A549 (cell line): ENCODE measurements at regions not wholly inside any gene's neighbourhood (a gene's known extent, or its start where the extent isn't known, plus 50 kb on each side); places are given as distances from the start of the nearest gene placed in this dataset.

ENCODE experiments used
- ATAC-seq, 2 experiments: fragments of 200-7000 bp in 1 of 2; fragments of >200 bp in 1 of 2; cut with Nextera tagmentation in 1 of 2; cut with Tn5 transposase in 1 of 2; 3 replicates each; pipeline versions ENCODE4 v1.8.0 to v1.9.1; 2018 to 2020; ENCODE audit warnings: mild to moderate bottlenecking in 1 of 2, moderate library complexity in 1 of 2
- CTCF ChIA-PET: fragments of 300-600 bp; sonication (Branson Sonifier 250); formaldehyde crosslinking; extraction: SDS; loops from one replicate; lab custom pipeline; 2021; ENCODE audit warnings: antibody characterized with exemption, inconsistent platforms; lab: Yijun Ruan, JAX
- POLR2A ChIA-PET: fragments of 350-600 bp; formaldehyde crosslinking; extraction: SDS; loops from one replicate; lab custom pipeline; 2021; ENCODE audit warnings: antibody characterized with exemption, inconsistent platforms; lab: Yijun Ruan, JAX
- DNase-seq, 2 experiments: peaks; one replicate each; pipeline versions ENCODE4 v3.0.0 to v3.0.0-alpha.2; 2011 to 2016; ENCODE audit warnings: low read depth in 1 of 2, low spot score in 1 of 2
- FAIRE-seq: peaks from 2 replicates; lab custom pipeline; 2011; peaks lifted over from hg19 to GRCh38; lab: Jason Lieb, UNC
- H3K27ac ChIP-seq, 2 experiments: fragments of >200 bp; sonication (Bioruptor Twin); formaldehyde crosslinking; 3 replicates each; pipeline ENCODE4 v1.5.1; 2016 to 2017
- H3K4me1 ChIP-seq: fragments of >200 bp; sonication (Bioruptor Twin); formaldehyde crosslinking; 3 replicates; pipeline ENCODE4 v1.6.1; 2016
- H3K4me2 ChIP-seq: fragments of >200 bp; sonication (Bioruptor Twin); formaldehyde crosslinking; 3 replicates; pipeline ENCODE4 v1.6.1; 2016
- H3K4me3 ChIP-seq: fragments of >200 bp; sonication (Bioruptor Twin); formaldehyde crosslinking; 3 replicates; pipeline ENCODE4 v1.5.1; 2016
- H3K9me3 ChIP-seq: fragments of >200 bp; sonication (Bioruptor Twin); formaldehyde crosslinking; 3 replicates; pipeline ENCODE4 v1.6.1; 2016
- ATOH8 ChIP-seq: fragments of 250-450 bp; sonication (Bioruptor Pico); IDR thresholded peaks from 2 replicates; pipeline ENCODE4 v1.5.0; 2020; ENCODE audit warnings: low read depth, mild to moderate bottlenecking, moderate library complexity
- CTCF ChIP-seq: fragments of >200 bp; sonication (Bioruptor Twin); formaldehyde crosslinking; IDR thresholded peaks from 3 replicates; pipeline ENCODE4 v1.5.1; 2016
- EP300 ChIP-seq, 2 experiments: fragments of >200 bp; sonication (Bioruptor Twin); formaldehyde crosslinking; IDR thresholded peaks; 2 replicates in 1 of 2; 3 replicates in 1 of 2; pipeline ENCODE4 v1.6.1; 2016 to 2017
- FOSL2 ChIP-seq, 2 experiments: fragments of 450-650 bp in 1 of 2; fragments of >200 bp in 1 of 2; sonication (Bioruptor Twin) in 1 of 2; formaldehyde crosslinking; IDR thresholded peaks; 2 replicates each; pipeline versions ENCODE4 v1.5.0 to v1.6.1; 2016 to 2020; ENCODE audit warnings: mild to moderate bottlenecking in 1 of 2, moderate library complexity in 1 of 2
- HDAC2 ChIP-seq: fragments of 200-600 bp; sonication (generic); IDR thresholded peaks from 2 replicates; pipeline ENCODE4 v1.6.1; 2016
- HOXA7 ChIP-seq: fragments of 250-450 bp; sonication (Bioruptor Pico); IDR thresholded peaks from 2 replicates; pipeline ENCODE4 v1.5.0; 2020; ENCODE audit warnings: mild to moderate bottlenecking, moderate library complexity
- HOXB13 ChIP-seq: fragments of 250-450 bp; sonication (Bioruptor Pico); IDR thresholded peaks from 2 replicates; pipeline ENCODE4 v1.5.0; 2020; ENCODE audit warnings: low read depth, mild to moderate bottlenecking, moderate library complexity
- HOXB5 ChIP-seq: fragments of 250-450 bp; sonication (Bioruptor Pico); IDR thresholded peaks from 2 replicates; pipeline ENCODE4 v1.5.0; 2020; ENCODE audit warnings: mild to moderate bottlenecking, moderate library complexity
- JUN ChIP-seq, 2 experiments: fragments of >200 bp; sonication (Bioruptor Twin); formaldehyde crosslinking; IDR thresholded peaks; 2 replicates in 1 of 2; 3 replicates in 1 of 2; pipeline ENCODE4 v1.6.1; 2016 to 2017
- MAZ ChIP-seq: fragments of 150-350 bp; IDR thresholded peaks from 2 replicates; pipeline ENCODE4 v1.6.1; 2014; ENCODE audit warnings: antibody characterized with exemption, low read depth, low read length, borderline replicate concordance
- MYC ChIP-seq: IDR thresholded peaks from 2 replicates; pipeline ENCODE4 v1.6.1; 2012; ENCODE audit warnings: mild to moderate bottlenecking, inconsistent platforms, low read length, improper control_type of control experiment, borderline replicate concordance
- NR3C1 ChIP-seq: fragments of >200 bp; sonication (Bioruptor Twin); formaldehyde crosslinking; IDR thresholded peaks from 3 replicates; pipeline ENCODE4 v1.6.1; 2017
- PBX3 ChIP-seq: IDR thresholded peaks from 2 replicates; pipeline ENCODE4 v1.6.1; 2012
- POLR2AphosphoS2 ChIP-seq: conservative IDR thresholded peaks from 2 replicates; pipeline ENCODE4 v1.6.1; 2012; ENCODE audit warnings: low read length, improper control_type of control experiment, inconsistent platforms
- RAD21 ChIP-seq, 2 experiments: fragments of >200 bp in 1 of 2; sonication (Bioruptor Twin) in 1 of 2; formaldehyde crosslinking in 1 of 2; IDR thresholded peaks in 1 of 2; conservative IDR thresholded peaks in 1 of 2; 2 replicates in 1 of 2; 3 replicates in 1 of 2; pipeline ENCODE4 v1.6.1; 2012 to 2018; ENCODE audit warnings: inconsistent platforms in 1 of 2
- RARB ChIP-seq: fragments of 250-450 bp; sonication (Bioruptor Pico); IDR thresholded peaks from 2 replicates; pipeline ENCODE4 v1.8.0; 2021; ENCODE audit warnings: mild to moderate bottlenecking, moderate library complexity
- REST ChIP-seq: fragments of 200-600 bp; sonication (generic); IDR thresholded peaks from 2 replicates; pipeline ENCODE4 v1.6.1; 2016; ENCODE audit warnings: antibody characterized with exemption, mild to moderate bottlenecking, moderate library complexity
- RNF2 ChIP-seq: fragments of 200-600 bp; sonication (generic); IDR thresholded peaks from 2 replicates; pipeline ENCODE4 v1.6.1; 2016; ENCODE audit warnings: low read depth, mild to moderate bottlenecking, antibody characterized with exemption, moderate library complexity, borderline replicate concordance
- TFCP2L1 ChIP-seq: fragments of 250-450 bp; sonication (Bioruptor Pico); IDR thresholded peaks from 2 replicates; pipeline ENCODE4 v1.5.0; 2021; ENCODE audit warnings: mild to moderate bottlenecking
- TP53 ChIP-seq: fragments of 250-450 bp; sonication (Bioruptor Pico); IDR thresholded peaks from 2 replicates; pipeline ENCODE4 v1.5.0; 2021; ENCODE audit warnings: mild to moderate bottlenecking, moderate library complexity
- ZFP36 ChIP-seq: fragments of 450-650 bp; IDR thresholded peaks from 2 replicates; pipeline ENCODE4 v1.6.1; 2014; ENCODE audit warnings: borderline replicate concordance; ENCODE audit not compliant: partially characterized antibody
- ZNF302 ChIP-seq: fragments of 250-450 bp; sonication (Bioruptor Pico); IDR thresholded peaks from 2 replicates; pipeline ENCODE4 v1.9.0; 2021; ENCODE audit warnings: inconsistent platforms, mild to moderate bottlenecking, moderate library complexity
- WGBS: methylation state at CpG from one replicate; pipeline ENCODE4 v1.1.6; 2017; ENCODE audit errors: missing lambda C conversion rate; 5-methylcytosine and 5-hydroxymethylcytosine counted together
- TF ChIP-seq, protein P1 (sequence below): fragments of >200 bp; sonication (Bioruptor Twin); formaldehyde crosslinking; IDR thresholded peaks from 2 replicates; pipeline ENCODE4 v1.6.1; 2016

DNA sequence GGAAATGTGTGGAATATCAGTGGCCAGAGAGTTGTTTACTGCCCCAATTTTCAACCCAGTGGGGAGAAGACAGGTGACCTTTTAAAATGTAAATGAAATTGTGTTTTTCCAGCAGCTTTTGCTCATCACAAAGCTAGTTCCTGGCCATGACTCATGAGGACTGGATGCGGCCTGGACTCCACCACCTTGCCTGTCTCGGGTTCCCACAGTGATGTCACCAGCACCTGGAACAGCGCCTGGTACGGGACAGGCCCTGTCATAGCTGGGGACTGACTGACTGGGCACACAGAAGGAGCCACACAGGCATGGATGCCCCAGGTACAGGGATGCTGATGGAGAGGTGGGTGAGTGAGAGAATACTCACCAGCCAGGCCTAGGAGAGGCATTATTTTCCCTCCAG, 277.1 kb downstream of the AJAP1 start:
- ATAC-seq, result no peak
- POLR2A ChIA-PET, result no interaction called here
- FAIRE-seq, result no peak
- Histone ChIP-seq H3K4me3 (no peak overlapping the region), H3K9me3 (no peaks in the 10 kb centered on the region), H3K4me1 (no peaks in the 10 kb centered on the region), H3K4me2 (no peak overlapping the region), H3K27ac (no peak overlapping the region)
- WGBS, result 0% methylated on average over 2 of the region's 4 CpGs
- no peak for TF ChIP-seq EP300 (IDR thresholded peaks at IDR 0.05)
- TF ChIP-seq CTCF, result no peak
- no peak for TF ChIP-seq FOSL2 (IDR thresholded peaks at IDR 0.05)
- no peak for TF ChIP-seq FOSL2 (CRISPR knock-in tag; IDR thresholded peaks at IDR 0.05)
- TF ChIP-seq TP53 (CRISPR knock-in tag), result no peak
- no peak for TF ChIP-seq ZFP36
- no peak for TF ChIP-seq ATOH8
- no peak for TF ChIP-seq RAD21 (conservative IDR thresholded peaks at IDR 0.05 in 1 of 2, IDR thresholded peaks at IDR 0.05 in 1 of 2)
- no peak for TF ChIP-seq HOXA7
- no peak for TF ChIP-seq POLR2AphosphoS2
- TF ChIP-seq, protein P1, sequence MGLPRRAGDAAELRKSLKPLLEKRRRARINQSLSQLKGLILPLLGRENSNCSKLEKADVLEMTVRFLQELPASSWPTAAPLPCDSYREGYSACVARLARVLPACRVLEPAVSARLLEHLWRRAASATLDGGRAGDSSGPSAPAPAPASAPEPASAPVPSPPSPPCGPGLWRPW, result no peak
- no peak for TF ChIP-seq TFCP2L1 (CRISPR knock-in tag)
- TF ChIP-seq HOXB5 (CRISPR knock-in tag), result no peak
- TF ChIP-seq HDAC2, result no peak
- TF ChIP-seq ZNF302 (CRISPR knock-in tag), result no peak
- TF ChIP-seq RARB (CRISPR knock-in tag), result no peak
- no peak for TF ChIP-seq HOXB13 (CRISPR knock-in tag)
- TF ChIP-seq JUN (IDR thresholded peaks at IDR 0.05), result no peak
- no peak for TF ChIP-seq RNF2
- TF ChIP-seq PBX3, result no peak
- DNase-seq, result no peak
- CTCF ChIA-PET, result no interaction called here

- Histone ChIP-seq H3K27ac (no peak overlapping the region), H3K4me2 (no peak overlapping the region), H3K9me3 (no peaks in the 10 kb centered on the region), H3K4me1 (no peaks in the 10 kb centered on the region), H3K4me3 (no peak overlapping the region)
- POLR2A ChIA-PET, result no interaction called here
- CTCF ChIA-PET, result no interaction called here
- WGBS, result 20% methylated on average over 5 of the region's 6 CpGs
- FAIRE-seq, result no peak
- ATAC-seq, result no peak
- no peak for DNase-seq
- TF ChIP-seq, protein P1, result no peak
- TF ChIP-seq NR3C1 (no peak), MAZ (no peak), REST (no peak), MYC (no peak)
These were observed 273.8 kb downstream of the AJAP1 start for GRCh38 chr1:4928186-4928585.
